GM10248 (cell line): ENCODE measurements at regions not wholly inside any gene's neighbourhood (a gene's known extent, or its start where the extent isn't known, plus 50 kb on each side); places are given as distances from the start of the nearest gene placed in this dataset.
"Not testable (repeated sequence)": the region's sequence is repeated elsewhere in the genome, so short reads cannot be mapped to it uniquely, and the experiment has no call there.

ENCODE experiments used
- CTCF ChIA-PET: fragments of 300-600 bp; sonication (Branson Sonifier 250); formaldehyde crosslinking; extraction: SDS; loops from one replicate; lab custom pipeline; 2021; ENCODE audit warnings: antibody characterized with exemption; lab: Yijun Ruan, JAX
- POLR2A ChIA-PET: fragments of 350-650 bp; sonication (Branson Sonifier 250); formaldehyde crosslinking; extraction: SDS; loops from one replicate; lab custom pipeline; 2020; ENCODE audit warnings: antibody characterized with exemption; lab: Yijun Ruan, JAX
- DNase-seq: peaks from one replicate; pipeline ENCODE4 v3.0.0; 2012; ENCODE audit errors: extremely low spot score
- CTCF ChIP-seq: IDR thresholded peaks from 2 replicates; pipeline ENCODE4 v1.5.1; 2012; ENCODE audit warnings: mild to moderate bottlenecking, low read depth; ENCODE audit errors: extremely low read depth, missing control alignments, control extremely low read depth

- ChIA-PET CTCF (no interaction called here), POLR2A (no interaction called here)
- no peak for TF ChIP-seq CTCF
- DNase-seq = no peak
These were observed 905.3 kb upstream of the MDGA2 start for GRCh38 chr14:48580692-48581091.

- CTCF ChIA-PET = no interaction called here
- POLR2A ChIA-PET = no interaction called here
- TF ChIP-seq CTCF = no peak
- DNase-seq = no peak
These were observed 900.4 kb upstream of the MDGA2 start for GRCh38 chr14:48575772-48576171.

GRCh38 chr14:48568688-48569087 is 893.3 kb upstream of the MDGA2 start:
- TF ChIP-seq CTCF = no peak
- POLR2A ChIA-PET = no interaction called here
- CTCF ChIA-PET = no interaction called here
- no peak for DNase-seq

GRCh38 chr14:48568252-48568651 is 892.8 kb upstream of the MDGA2 start:
- CTCF ChIA-PET = no interaction called here
- POLR2A ChIA-PET = no interaction called here

GRCh38 chr14:48563489-48563888 is 888.1 kb upstream of the MDGA2 start:
- no peak for DNase-seq
- TF ChIP-seq CTCF = no peak
- POLR2A ChIA-PET = no interaction called here
- CTCF ChIA-PET = no interaction called here

More at GRCh38 chr14:48568252-48568651, 892.8 kb upstream of the MDGA2 start:
- TF ChIP-seq CTCF = no peak
- no peak for DNase-seq

GRCh38 chr14:48561438-48561837 is 886.0 kb upstream of the MDGA2 start:
- CTCF ChIA-PET, DNase-seq, POLR2A ChIA-PET: not testable (repeated sequence)

GRCh38 chr14:48560421-48560820 is 885.0 kb upstream of the MDGA2 start:
- ChIA-PET POLR2A (no interaction called here), CTCF (no interaction called here)
- no peak for DNase-seq
- TF ChIP-seq CTCF = no peak

GRCh38 chr14:48553443-48553842 is 878.0 kb upstream of the MDGA2 start:
- TF ChIP-seq CTCF = no peak
- DNase-seq = no peak
- CTCF ChIA-PET = no interaction called here
- POLR2A ChIA-PET = no interaction called here
